Activated CD4-positive, alpha-beta T cell treated with anti-CD3 and anti-CD28 coated beads for 1 hour (primary cell): ENCODE measurements at regions not wholly inside any gene's neighbourhood (a gene's known extent, or its start where the extent isn't known, plus 50 kb on each side); places are given as distances from the start of the nearest gene placed in this dataset.

ENCODE experiments used
- DNase-seq: peaks from one replicate; pipeline ENCODE4 v3.0.0-alpha.2; 2020

DNA sequence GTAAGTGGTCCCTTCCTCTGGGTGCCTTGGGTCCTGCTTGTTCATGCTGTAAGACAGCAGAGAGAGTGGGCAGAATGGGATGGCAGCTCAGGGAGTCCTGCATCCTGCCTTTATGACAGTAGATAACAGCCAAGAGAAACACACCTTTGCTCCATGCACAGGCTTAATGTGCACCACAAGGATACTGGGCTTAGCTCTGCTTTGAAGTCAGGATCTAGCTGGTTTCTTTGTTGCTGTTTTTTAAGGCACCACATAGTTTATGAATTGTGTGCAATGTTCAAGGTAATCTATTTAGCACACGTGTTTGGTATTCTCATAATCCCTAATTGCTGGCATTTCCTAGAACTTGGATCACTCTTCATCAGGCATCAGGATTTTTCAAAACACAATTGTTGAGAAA, 239.5 kb upstream of the DCN start:
- DNase-seq, result no peak

GRCh38 chr12:91419809-91420208, 237.2 kb upstream of the DCN start:
- DNase-seq, result no peak

DNA sequence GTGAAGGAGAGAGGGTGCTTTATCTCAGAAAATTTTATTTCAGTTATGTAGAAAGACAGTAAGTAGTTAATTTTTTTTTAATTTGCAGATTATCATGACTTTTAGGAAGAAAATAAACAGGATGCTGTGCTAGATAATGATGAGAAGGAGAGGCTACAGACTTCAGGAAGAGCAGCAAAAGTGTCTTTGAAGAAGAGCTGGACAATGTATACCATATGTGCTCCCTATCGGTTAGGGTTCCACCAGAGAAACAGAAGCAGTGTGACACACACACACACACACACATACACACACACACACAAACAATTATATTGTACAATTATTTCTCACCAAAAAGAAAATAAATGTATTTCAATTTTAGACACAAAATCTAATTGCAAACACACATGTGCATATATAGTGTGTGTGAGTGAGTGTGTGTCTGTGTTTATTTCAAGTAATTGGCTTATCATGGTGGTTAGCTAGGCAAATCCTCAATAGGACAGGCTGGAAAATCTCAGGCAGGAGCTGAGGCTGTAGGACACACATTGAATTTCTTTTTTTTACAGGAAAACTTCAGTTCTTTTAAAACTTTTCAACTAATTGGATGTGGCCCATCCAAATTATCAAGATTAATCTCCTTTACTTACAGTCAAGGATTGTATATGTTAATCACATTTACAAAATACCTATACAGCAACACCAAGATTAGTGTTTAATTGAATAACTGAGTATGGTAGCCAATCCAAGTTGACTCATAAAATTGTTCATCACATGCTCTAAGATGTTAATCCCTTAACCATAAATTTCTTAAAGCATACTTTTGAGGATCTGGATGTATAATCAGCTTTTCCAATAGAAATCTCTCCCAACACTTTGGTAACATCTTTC, 235.8 kb upstream of the DCN start:
- no peak for DNase-seq

GRCh38 chr12:91417650-91418049, 235.0 kb upstream of the DCN start:
- no peak for DNase-seq

GRCh38 chr12:91414636-91415035, 232.0 kb upstream of the DCN start:
- DNase-seq, result no peak

DNA sequence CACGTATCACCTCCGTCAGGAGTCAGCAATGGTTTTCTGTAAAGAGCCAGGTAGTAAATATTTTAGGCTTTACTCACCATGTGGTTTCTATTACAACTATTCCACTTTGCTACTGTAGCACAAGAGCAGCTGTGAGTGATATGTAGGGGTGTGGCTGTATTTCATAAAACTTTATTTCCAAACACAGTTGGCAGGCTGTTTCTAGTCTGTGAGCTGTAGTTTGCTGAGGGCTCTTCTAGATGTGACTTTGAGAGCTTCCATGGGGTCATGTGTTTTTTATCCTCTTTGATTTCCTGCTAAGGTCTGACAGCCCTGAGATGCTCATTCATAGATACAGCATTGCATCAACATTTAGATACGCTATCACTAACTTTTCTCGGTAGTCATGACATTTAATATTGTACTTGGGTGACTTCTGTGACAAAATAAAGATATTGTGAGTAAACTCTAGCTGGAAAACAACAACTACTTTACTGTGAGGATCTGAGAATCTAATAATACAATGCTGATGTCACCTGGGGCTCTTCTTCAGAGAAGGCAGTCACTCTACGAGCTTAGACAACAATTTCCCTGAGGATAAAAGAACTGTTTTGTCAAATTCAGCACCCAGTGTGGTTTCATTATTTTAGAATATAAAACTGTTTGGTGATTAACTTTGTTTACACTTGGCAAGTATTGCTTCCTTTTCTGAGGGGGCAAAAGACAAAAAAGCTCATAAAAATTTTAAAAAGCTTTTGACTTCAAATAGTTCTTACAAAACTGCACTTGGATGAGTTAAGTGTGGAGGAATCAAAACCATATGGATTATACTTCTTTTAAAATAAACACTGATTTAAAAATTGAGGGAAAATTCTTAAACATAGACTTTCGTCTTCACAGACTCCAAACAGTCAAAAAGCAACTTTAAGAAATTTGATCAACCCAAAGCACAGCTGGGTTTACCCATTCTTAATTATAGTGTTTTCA, 231.2 kb upstream of the DCN start:
- DNase-seq, result no peak

- DNase-seq, result no peak
Measured at GRCh38 chr12:91406920-91407341, 224.3 kb upstream of the DCN start.

- no peak for DNase-seq
Measured at GRCh38 chr12:91404441-91404840, 221.8 kb upstream of the DCN start.

DNA sequence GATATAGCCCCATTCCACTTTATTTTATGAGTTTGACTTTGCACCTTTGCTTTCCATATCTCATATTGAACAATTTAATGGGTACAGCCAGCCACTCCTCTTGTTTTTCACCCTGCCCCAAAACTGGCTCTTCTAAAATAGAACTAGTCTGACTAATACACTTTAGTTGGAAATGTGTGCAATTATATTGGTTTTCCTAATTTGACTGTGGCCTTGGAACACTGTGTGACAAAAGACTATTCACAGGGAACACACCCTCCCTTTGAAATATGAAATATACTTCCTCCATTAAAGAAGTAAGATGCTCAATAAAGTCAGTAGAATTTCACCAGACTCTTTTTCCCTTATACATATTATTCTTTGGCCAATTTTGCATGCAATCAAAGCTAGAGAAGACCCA, 218.6 kb upstream of the DCN start:
- no peak for DNase-seq

- DNase-seq, result no peak
Measured at GRCh38 chr12:91400271-91400670, 217.7 kb upstream of the DCN start.

DNA sequence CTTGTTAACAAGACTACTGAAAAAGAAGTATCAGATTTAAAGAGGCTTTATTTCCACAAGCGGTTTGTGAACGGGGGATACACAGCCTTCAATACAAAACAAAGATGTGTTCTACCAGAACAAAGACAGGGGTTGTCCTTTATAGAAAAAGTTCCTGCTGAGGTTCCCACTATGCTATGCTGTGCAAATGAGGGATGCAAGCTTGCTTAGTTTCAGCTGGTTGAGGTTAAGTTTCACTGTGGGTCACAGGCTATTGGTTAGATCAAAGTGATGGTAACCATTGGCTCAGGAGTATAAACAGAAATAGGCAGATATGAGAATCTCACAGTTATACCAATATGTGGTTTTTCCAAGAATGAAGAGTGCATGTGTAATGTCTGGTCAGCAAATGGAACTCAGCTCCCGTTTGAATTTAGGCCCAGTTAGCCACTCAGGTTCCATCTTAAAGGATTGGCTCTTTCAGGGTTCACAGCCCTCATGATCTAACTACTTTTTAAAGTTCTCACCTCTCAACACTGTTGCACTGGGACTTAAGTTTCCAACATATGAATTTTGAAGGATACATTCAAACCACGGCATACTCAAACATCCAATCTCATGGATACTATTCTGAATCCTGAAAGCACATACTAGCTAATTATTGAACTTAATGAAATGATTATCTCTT, 215.4 kb upstream of the DCN start:
- no peak for DNase-seq

DNA sequence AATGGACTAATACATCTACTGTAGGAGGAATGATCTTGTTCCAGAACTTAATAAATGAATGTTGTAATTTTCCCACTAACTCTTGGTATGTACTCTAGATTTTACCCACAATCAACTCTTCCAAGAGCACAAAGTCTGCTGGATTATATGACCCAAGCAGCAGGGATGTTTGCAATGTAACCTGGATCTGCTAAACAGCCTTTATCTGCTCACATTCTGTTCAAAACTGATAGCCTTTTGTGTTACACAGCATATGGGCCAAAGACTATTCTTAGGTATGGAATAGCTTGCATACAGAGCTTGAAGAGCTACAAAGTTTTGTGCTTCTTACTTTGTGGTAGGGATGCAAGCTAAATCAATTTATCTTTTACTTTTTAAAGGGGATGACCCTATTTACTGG, 213.7 kb upstream of the DCN start:
- DNase-seq, result no peak

DNA sequence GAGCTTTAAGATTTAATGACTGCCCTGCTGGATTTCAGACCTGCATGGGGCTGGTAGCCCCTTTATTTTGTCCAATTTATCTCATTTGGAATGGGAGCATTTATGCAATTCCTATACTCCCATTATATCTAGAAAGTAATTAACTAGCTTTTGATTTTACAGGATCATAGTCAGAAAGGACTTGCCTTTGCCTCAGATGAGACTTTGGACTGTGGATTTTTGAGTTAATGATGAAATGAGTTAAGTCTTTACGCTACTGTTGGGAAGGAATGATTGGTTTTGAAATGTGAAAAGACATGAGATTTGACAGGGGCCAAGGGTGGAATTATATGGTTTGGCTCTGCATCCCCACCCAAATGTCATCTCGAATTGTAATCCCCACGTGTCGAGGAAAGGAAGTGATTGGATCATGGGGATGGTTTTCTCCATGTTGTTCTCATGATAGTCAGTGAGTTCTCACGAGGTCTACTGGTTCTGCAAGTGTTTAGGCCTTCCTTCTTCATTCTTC, 213.1 kb upstream of the DCN start:
- no peak for DNase-seq

- DNase-seq, result no peak
Measured at GRCh38 chr12:91394903-91395302, 212.3 kb upstream of the DCN start.

DNA sequence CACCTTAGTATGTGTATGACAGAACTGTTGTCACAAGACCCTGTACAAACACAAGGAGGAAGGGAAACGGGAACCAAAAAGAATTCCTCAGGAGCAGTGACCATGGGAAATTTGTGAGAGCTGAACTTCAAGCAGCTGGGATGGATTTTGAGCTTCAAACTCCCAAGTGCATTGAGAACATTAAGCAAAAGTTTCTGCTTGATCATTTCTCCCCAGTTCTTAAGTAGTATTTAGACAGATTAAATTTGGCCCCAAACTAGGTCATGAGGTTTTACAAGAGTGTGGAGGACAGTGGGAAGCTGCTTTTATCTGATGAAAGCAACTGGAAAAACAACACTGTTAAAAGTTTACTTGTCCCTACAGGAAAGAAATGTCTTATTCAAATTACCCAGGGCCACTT, 206.0 kb upstream of the DCN start:
- no peak for DNase-seq

- DNase-seq, result no peak
Measured at GRCh38 chr12:91387461-91388134, 205.0 kb upstream of the DCN start.

DNA sequence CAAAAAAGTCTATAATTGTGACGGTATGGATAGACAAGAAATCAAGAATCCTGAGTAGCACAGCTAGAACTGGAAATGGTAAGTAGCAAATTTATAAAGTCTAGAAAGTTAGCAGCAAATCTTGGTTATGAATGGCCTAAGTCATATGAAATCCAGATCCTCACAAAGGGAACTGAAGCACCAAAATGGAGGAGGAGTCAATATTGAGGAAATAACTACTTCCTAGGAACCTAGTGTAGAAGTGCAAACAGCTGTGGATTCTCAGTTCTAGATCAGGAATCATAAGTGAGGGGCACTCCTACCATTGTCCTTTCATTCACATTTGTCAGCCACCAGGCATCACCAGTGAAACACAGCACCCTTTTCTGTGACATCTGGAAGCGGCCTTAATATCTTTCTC, 202.2 kb upstream of the DCN start:
- no peak for DNase-seq

GRCh38 chr12:91384366-91384765, 201.7 kb upstream of the DCN start:
- no peak for DNase-seq

GRCh38 chr12:91383099-91383498, 200.5 kb upstream of the DCN start:
- no peak for DNase-seq

DNA sequence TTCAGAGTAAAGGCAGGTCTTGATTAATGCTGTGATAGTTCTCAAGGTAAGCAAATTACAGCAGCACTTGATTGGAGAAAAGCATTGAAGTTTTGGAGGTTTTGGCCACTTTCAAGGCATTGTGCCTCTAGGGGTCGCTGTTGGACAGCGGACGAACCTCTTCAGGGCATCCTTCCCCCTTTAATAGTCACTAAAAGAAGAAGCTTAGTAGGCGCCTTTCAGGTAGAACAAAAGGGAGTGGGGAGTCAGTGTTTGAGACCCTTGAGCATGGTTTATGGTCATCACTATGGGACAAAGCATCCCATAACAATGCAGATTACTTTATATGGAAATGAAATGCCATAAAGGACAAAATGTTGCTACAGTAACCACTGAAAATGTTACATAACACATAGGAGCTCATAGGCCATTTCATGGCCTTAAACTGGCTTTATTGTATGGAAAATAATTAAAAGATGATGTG, 199.5 kb upstream of the DCN start:
- DNase-seq, result peak; percentile 78

DNA sequence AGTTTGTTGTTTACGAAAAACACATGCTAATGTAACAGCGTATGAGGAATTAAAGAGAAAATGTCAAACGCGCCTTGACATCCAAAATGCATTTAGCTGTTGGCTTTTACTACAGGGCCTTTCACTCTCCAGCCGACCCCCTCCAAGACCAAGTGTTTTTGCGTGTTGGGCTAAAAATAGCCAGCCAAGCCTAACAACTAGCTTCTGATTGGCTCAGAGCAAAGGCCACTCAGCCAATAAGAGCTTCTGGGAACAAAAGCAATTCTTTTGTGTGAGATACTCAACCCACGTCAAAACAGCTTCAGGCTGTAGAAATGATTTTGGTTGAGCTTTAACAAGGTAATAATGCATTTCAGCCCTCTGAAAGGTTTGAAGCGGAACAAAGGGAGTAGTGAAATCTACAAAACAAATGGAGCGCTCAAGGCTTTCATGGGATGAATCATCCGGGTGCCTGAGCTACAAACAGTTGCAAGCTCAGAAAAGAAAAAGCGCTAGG, 198.7 kb upstream of the DCN start:
- no peak for DNase-seq

DNA sequence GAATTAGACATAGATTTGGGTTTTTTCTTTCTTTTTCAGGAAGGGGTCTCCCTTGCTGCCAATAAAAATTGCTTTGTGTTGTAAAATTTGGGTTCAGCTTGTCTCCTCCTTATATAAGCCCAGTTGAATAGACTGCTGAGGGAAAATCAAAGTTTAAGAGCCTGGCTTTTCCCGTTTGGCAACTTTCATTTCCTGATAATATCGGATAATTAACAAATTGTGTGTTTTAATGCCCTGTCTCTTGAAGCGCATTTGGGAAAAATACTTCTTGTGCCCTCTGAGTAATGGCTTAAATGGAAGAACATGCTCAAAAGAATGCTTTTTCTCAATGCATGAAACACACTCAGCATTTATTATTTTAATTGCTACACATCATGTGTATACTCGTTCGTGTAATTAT, 198.0 kb upstream of the DCN start:
- no peak for DNase-seq
